Ammon's horn (tissue), 1 donor: ENCODE measurements at regions not wholly inside any gene's neighbourhood (a gene's known extent, or its start where the extent isn't known, plus 50 kb on each side); places are given as distances from the start of the nearest gene placed in this dataset.

Source experiments
- DNase-seq: peaks from one replicate; pipeline ENCODE4 v3.0.0-alpha.2; 2016; ENCODE audit warnings: low spot score

GRCh38 chr3:71991681-71992080, 206.7 kb upstream of the PROK2 start:
- DNase-seq = no peak

- no peak for DNase-seq
Measured at GRCh38 chr3:71991046-71991445, 206.1 kb upstream of the PROK2 start.

- DNase-seq = no peak
Measured at GRCh38 chr3:71990545-71990944, 205.6 kb upstream of the PROK2 start.

GRCh38 chr3:71989165-71989564, 204.2 kb upstream of the PROK2 start:
- DNase-seq = no peak

- no peak for DNase-seq
Measured at GRCh38 chr3:71987828-71988227, 202.9 kb upstream of the PROK2 start.

GRCh38 chr3:71987089-71987735, 202.3 kb upstream of the PROK2 start:
- DNase-seq = no peak

GRCh38 chr3:71986606-71987005, 201.7 kb upstream of the PROK2 start:
- no peak for DNase-seq

GRCh38 chr3:71984843-71985613, 200.1 kb upstream of the PROK2 start:
- no peak for DNase-seq

GRCh38 chr3:71983694-71984093, 198.7 kb upstream of the PROK2 start:
- DNase-seq = no peak

- peak; percentile 25 for DNase-seq
Measured at GRCh38 chr3:71982506-71983258, 197.7 kb upstream of the PROK2 start.

- DNase-seq = no peak
Measured at GRCh38 chr3:71979175-71979574, 194.2 kb upstream of the PROK2 start.

GRCh38 chr3:71978150-71978721, 193.3 kb upstream of the PROK2 start:
- no peak for DNase-seq

GRCh38 chr3:71977525-71977924, 192.6 kb upstream of the PROK2 start:
- DNase-seq = no peak

GRCh38 chr3:71975573-71975972, 190.6 kb upstream of the PROK2 start:
- no peak for DNase-seq

GRCh38 chr3:71974786-71975185, 189.8 kb upstream of the PROK2 start:
- no peak for DNase-seq

- DNase-seq = peak; percentile 44
Measured at GRCh38 chr3:71973274-71974030, 188.5 kb upstream of the PROK2 start.

- DNase-seq = no peak
Measured at GRCh38 chr3:71972031-71972430, 187.1 kb upstream of the PROK2 start.

GRCh38 chr3:71968544-71968943, 183.6 kb upstream of the PROK2 start:
- no peak for DNase-seq

- DNase-seq = no peak
Measured at GRCh38 chr3:71966185-71966584, 181.2 kb upstream of the PROK2 start.

GRCh38 chr3:71964170-71964569, 179.2 kb upstream of the PROK2 start:
- DNase-seq = no peak

- DNase-seq = no peak
Measured at GRCh38 chr3:71962561-71963240, 177.8 kb upstream of the PROK2 start.
